ENCODE measurements at regions not wholly inside any gene's neighbourhood (a gene's known extent, or its start where the extent isn't known, plus 50 kb on each side); places are given as distances from the start of the nearest gene placed in this dataset.
"Not testable (repeated sequence)": the region's sequence is repeated elsewhere in the genome, so short reads cannot be mapped to it uniquely, and the experiment has no call there.

DNA sequence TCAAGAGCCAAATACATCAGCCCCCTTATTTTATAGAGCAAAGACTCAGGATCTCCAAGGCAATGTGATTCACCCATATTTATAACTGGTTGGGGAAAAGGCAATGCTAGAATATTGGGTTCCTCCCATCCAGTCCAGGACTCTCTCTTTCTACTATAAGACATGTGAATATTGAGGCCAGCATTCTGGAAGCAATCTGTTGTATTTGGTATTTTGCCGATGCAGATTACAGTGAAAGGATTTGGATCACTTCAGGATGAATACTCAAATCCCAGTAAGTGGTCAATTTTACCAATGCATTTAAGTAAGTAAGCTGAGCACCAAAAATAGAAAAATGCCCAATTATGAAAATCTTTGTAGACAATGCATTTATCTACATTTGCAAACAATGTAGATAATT lies 1834.7 kb upstream of the PIK3C3 start:
- WGBS = 94% methylated on average over 1 of the region's 1 CpG
- H3K27ac ChIP-seq (ENCODE audit: low read depth in 1 of 2, low read length in 2 of 2) = no peak overlapping the region

DNA sequence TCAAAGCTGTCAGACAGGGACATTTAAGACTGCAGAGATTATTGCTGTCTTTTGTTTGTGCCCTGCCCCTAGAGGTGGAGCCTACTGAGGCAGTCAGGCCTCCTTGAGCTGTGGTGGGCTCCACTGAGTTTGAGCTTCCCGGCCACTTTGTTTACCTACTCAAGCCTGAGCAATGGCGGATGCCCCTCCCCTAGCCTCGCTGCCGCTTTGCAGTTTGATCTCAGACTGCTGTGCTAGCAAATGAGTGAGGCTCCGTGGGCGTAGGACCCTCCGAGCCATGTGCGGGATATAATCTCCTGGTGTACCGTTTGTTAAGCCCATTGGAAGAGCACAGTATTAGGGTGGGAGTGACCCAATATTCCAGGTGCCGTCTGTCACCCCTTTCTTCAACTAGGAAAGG lies 1835.5 kb upstream of the PIK3C3 start:
- WGBS = 87% methylated on average over 10 of the region's 10 CpGs

More for the DNA sequence above, 1834.7 kb upstream of the PIK3C3 start:
- TF ChIP-seq FOXA2 (IDR thresholded peaks at IDR 0.05) (no peak), RAD21 (IDR thresholded peaks at IDR 0.05) (no peak), HNF4A (conservative IDR thresholded peaks at IDR 0.05) (no peak), EGR1 (IDR thresholded peaks at IDR 0.05; ENCODE audit: low read depth in 2 of 2) (no peak), YY1 (IDR thresholded peaks at IDR 0.05) (no peak), JUND (IDR thresholded peaks at IDR 0.05) (no peak), RXRA (IDR thresholded peaks at IDR 0.05) (no peak), NR2F2 (IDR thresholded peaks at IDR 0.05) (no peak)
- TF ChIP-seq, protein P1, sequence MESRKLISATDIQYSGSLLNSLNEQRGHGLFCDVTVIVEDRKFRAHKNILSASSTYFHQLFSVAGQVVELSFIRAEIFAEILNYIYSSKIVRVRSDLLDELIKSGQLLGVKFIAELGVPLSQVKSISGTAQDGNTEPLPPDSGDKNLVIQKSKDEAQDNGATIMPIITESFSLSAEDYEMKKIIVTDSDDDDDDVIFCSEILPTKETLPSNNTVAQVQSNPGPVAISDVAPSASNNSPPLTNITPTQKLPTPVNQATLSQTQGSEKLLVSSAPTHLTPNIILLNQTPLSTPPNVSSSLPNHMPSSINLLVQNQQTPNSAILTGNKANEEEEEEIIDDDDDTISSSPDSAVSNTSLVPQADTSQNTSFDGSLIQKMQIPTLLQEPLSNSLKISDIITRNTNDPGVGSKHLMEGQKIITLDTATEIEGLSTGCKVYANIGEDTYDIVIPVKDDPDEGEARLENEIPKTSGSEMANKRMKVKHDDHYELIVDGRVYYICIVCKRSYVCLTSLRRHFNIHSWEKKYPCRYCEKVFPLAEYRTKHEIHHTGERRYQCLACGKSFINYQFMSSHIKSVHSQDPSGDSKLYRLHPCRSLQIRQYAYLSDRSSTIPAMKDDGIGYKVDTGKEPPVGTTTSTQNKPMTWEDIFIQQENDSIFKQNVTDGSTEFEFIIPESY (IDR thresholded peaks at IDR 0.05) = no peak
- TF ChIP-seq, protein P2, sequence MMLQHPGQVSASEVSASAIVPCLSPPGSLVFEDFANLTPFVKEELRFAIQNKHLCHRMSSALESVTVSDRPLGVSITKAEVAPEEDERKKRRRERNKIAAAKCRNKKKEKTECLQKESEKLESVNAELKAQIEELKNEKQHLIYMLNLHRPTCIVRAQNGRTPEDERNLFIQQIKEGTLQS (IDR thresholded peaks at IDR 0.05) = no peak
- TF ChIP-seq, protein P3, sequence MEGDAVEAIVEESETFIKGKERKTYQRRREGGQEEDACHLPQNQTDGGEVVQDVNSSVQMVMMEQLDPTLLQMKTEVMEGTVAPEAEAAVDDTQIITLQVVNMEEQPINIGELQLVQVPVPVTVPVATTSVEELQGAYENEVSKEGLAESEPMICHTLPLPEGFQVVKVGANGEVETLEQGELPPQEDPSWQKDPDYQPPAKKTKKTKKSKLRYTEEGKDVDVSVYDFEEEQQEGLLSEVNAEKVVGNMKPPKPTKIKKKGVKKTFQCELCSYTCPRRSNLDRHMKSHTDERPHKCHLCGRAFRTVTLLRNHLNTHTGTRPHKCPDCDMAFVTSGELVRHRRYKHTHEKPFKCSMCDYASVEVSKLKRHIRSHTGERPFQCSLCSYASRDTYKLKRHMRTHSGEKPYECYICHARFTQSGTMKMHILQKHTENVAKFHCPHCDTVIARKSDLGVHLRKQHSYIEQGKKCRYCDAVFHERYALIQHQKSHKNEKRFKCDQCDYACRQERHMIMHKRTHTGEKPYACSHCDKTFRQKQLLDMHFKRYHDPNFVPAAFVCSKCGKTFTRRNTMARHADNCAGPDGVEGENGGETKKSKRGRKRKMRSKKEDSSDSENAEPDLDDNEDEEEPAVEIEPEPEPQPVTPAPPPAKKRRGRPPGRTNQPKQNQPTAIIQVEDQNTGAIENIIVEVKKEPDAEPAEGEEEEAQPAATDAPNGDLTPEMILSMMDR (IDR thresholded peaks at IDR 0.05; ENCODE audit: low read depth, low read length, missing input control) = no peak
- TF ChIP-seq, protein P4, sequence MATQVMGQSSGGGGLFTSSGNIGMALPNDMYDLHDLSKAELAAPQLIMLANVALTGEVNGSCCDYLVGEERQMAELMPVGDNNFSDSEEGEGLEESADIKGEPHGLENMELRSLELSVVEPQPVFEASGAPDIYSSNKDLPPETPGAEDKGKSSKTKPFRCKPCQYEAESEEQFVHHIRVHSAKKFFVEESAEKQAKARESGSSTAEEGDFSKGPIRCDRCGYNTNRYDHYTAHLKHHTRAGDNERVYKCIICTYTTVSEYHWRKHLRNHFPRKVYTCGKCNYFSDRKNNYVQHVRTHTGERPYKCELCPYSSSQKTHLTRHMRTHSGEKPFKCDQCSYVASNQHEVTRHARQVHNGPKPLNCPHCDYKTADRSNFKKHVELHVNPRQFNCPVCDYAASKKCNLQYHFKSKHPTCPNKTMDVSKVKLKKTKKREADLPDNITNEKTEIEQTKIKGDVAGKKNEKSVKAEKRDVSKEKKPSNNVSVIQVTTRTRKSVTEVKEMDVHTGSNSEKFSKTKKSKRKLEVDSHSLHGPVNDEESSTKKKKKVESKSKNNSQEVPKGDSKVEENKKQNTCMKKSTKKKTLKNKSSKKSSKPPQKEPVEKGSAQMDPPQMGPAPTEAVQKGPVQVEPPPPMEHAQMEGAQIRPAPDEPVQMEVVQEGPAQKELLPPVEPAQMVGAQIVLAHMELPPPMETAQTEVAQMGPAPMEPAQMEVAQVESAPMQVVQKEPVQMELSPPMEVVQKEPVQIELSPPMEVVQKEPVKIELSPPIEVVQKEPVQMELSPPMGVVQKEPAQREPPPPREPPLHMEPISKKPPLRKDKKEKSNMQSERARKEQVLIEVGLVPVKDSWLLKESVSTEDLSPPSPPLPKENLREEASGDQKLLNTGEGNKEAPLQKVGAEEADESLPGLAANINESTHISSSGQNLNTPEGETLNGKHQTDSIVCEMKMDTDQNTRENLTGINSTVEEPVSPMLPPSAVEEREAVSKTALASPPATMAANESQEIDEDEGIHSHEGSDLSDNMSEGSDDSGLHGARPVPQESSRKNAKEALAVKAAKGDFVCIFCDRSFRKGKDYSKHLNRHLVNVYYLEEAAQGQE (IDR thresholded peaks at IDR 0.05) = no peak
- Histone ChIP-seq H3K4me1 (ENCODE audit: control insufficient read depth in 4 of 4, insufficient read depth in 4 of 4, low read length in 3 of 4) (no peaks in the 10 kb centered on the region), H3K4me3 (ENCODE audit: low read depth in 1 of 3, low read length in 3 of 3) (no peak overlapping the region), H3K27me3 (ENCODE audit: control insufficient read depth in 4 of 4, insufficient read depth in 4 of 4, low read length in 3 of 4) (no peaks in the 10 kb centered on the region), H3K36me3 (ENCODE audit: control insufficient read depth in 4 of 4, insufficient read depth in 3 of 4, low read depth in 1 of 4, low read length in 3 of 4) (no peaks in the 10 kb centered on the region), H3K9ac (ENCODE audit: low read depth in 1 of 2, low read length in 2 of 2) (no peak overlapping the region), H3K9me3 (ENCODE audit: control insufficient read depth in 4 of 4, low read length in 3 of 4) (no peaks in the 10 kb centered on the region)
- DNase-seq (ENCODE audit: low spot score) = no peak

More for the DNA sequence above, 1835.5 kb upstream of the PIK3C3 start:
- not testable (repeated sequence) for H3K4me3 ChIP-seq (ENCODE audit: low read depth in 1 of 3, low read length in 3 of 3); H3K9ac ChIP-seq (ENCODE audit: low read depth in 1 of 2, low read length in 2 of 2); H3K36me3 ChIP-seq (ENCODE audit: control insufficient read depth in 4 of 4, insufficient read depth in 3 of 4, low read depth in 1 of 4, low read length in 3 of 4); H3K27ac ChIP-seq (ENCODE audit: low read depth in 1 of 2, low read length in 2 of 2); DNase-seq (ENCODE audit: low spot score); H3K27me3 ChIP-seq (ENCODE audit: control insufficient read depth in 4 of 4, insufficient read depth in 4 of 4, low read length in 3 of 4); H3K9me3 ChIP-seq (ENCODE audit: control insufficient read depth in 4 of 4, low read length in 3 of 4); H3K4me1 ChIP-seq (ENCODE audit: control insufficient read depth in 4 of 4, insufficient read depth in 4 of 4, low read length in 3 of 4)

All from liver (tissue), 8 donors.